ENCODE measurements at regions not wholly inside any gene's neighbourhood (a gene's known extent, or its start where the extent isn't known, plus 50 kb on each side); places are given as distances from the start of the nearest gene placed in this dataset.
"Not testable (repeated sequence)": the region's sequence is repeated elsewhere in the genome, so short reads cannot be mapped to it uniquely, and the experiment has no call there.

- H3K9me3 Mint-ChIP-seq: no peaks in the 10 kb centered on the region
- H3K4me1 Mint-ChIP-seq (ENCODE audit: low read depth): peaks cover 40% of the 10 kb centered on the region
- DNase-seq (ENCODE audit: low spot score): peak; percentile 45
- no peak overlapping the region for H3K27ac Mint-ChIP-seq
- H3K27me3 Mint-ChIP-seq (ENCODE audit: low read depth): no peaks in the 10 kb centered on the region
- intact Hi-C loops (cut with micrococcal nuclease): loop anchor here (2.0 to 10.0 kb wide), 7 partner anchors 16 to 1412 kb away; partner anchors contain the start of genes FANCG, GNE, MELK and VCP
- peaks cover 12% of the 10 kb centered on the region for H3K36me3 Mint-ChIP-seq (ENCODE audit: low read depth)
- peak overlapping the region; percentile 87 for H3K4me3 Mint-ChIP-seq (ENCODE audit: low read depth)
Measured at GRCh38 chr9:36486933-36487481, 85.7 kb upstream of the MELK start.

- Mint-ChIP-seq H3K4me1 (ENCODE audit: low read depth) (peaks cover 40% of the 10 kb centered on the region), H3K36me3 (ENCODE audit: low read depth) (peaks cover 12% of the 10 kb centered on the region), H3K4me3 (ENCODE audit: low read depth) (peak overlapping the region; percentile 87), H3K9me3 (no peaks in the 10 kb centered on the region), H3K27ac (peak overlapping the region; percentile 51), H3K27me3 (ENCODE audit: low read depth) (no peaks in the 10 kb centered on the region)
- DNase-seq (ENCODE audit: low spot score): peak; percentile 12
- intact Hi-C loops (cut with micrococcal nuclease): loop anchor here (2.0 to 10.0 kb wide), 7 partner anchors 16 to 1412 kb away; partner anchors contain the start of genes FANCG, GNE, MELK and VCP
Measured at GRCh38 chr9:36486329-36486932, 86.3 kb upstream of the MELK start.

GRCh38 chr9:36485647-36486328 lies 85.7 kb upstream of the RNF38 start:
- Mint-ChIP-seq H3K36me3 (ENCODE audit: low read depth) (peaks cover 12% of the 10 kb centered on the region), H3K27ac (peak overlapping the region; percentile 51), H3K9me3 (no peaks in the 10 kb centered on the region), H3K27me3 (ENCODE audit: low read depth) (no peaks in the 10 kb centered on the region), H3K4me1 (ENCODE audit: low read depth) (peaks cover 40% of the 10 kb centered on the region), H3K4me3 (ENCODE audit: low read depth) (peak overlapping the region; percentile 87)
- no peak for DNase-seq (ENCODE audit: low spot score)
- intact Hi-C loops (cut with micrococcal nuclease): loop anchor here (2.0 to 10.0 kb wide), 7 partner anchors 15 to 1411 kb away; partner anchors contain the start of genes FANCG, GNE, MELK and VCP

- H3K27ac Mint-ChIP-seq: no peak overlapping the region
Measured at GRCh38 chr9:36484124-36484523, 84.1 kb upstream of the RNF38 start.

DNA sequence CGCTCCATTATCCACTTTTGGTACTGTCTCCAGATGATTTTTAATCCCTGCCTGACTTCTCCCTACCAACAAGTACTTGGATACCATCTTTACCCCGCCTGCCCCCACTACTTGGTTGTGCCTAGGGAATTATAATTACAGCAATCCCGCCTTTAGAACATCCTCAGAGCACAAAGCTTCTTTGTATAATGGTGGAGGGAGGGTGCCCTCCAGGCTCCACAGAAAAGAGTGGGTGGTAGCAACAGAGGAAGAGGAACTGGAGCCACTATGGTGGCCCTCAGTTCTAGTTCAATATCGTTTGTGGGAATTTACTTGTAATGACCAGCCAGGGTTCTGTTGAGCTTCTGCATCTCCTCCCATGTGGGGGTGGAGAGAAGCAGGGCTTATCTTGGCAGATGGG lies 79.0 kb upstream of the RNF38 start:
- intact Hi-C loops (cut with micrococcal nuclease): no loop called here
- DNase-seq (ENCODE audit: low spot score): no peak
- Mint-ChIP-seq H3K4me1 (ENCODE audit: low read depth) (peaks cover 13% of the 10 kb centered on the region), H3K27ac (no peak overlapping the region), H3K27me3 (ENCODE audit: low read depth) (no peaks in the 10 kb centered on the region), H3K9me3 (no peaks in the 10 kb centered on the region), H3K36me3 (ENCODE audit: low read depth) (peaks cover 9% of the 10 kb centered on the region), H3K4me3 (ENCODE audit: low read depth) (no peak overlapping the region)

More at GRCh38 chr9:36484124-36484523, 84.1 kb upstream of the RNF38 start:
- Mint-ChIP-seq H3K36me3 (ENCODE audit: low read depth) (peaks cover 12% of the 10 kb centered on the region), H3K9me3 (no peaks in the 10 kb centered on the region), H3K27me3 (ENCODE audit: low read depth) (no peaks in the 10 kb centered on the region), H3K4me3 (ENCODE audit: low read depth) (no peak overlapping the region), H3K4me1 (ENCODE audit: low read depth) (peaks cover 39% of the 10 kb centered on the region)
- intact Hi-C loops (cut with micrococcal nuclease): loop anchor here (10.0 kb wide), 1 partner anchor 1409 kb away; the partner anchor contains the start of genes FANCG and VCP
- no peak for DNase-seq (ENCODE audit: low spot score)

DNA sequence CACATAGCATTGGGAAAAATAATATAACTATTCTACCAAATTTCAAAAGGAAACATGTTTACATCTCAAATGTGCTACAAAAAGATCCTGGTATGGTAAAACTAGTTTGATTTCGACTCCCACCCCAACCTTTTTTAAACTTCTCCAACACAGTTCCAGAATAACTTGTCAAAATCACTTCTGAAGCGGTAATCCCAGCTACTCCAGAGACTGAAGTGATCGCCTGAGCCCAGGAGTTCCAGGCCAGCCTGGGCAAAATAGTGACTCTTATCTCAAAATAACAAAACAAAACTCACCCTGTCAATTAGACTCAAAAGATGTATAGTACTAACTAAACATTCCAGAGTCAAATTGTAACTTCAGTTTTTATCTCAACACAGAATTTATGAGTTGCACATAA lies 71.3 kb upstream of the RNF38 start:
- Mint-ChIP-seq H3K27me3 (ENCODE audit: low read depth) (no peaks in the 10 kb centered on the region), H3K36me3 (ENCODE audit: low read depth) (peaks cover 16% of the 10 kb centered on the region), H3K9me3 (no peaks in the 10 kb centered on the region), H3K4me3 (ENCODE audit: low read depth) (peak overlapping the region; percentile 80), H3K27ac (peak overlapping the region; percentile 89), H3K4me1 (ENCODE audit: low read depth) (peaks cover 32% of the 10 kb centered on the region)
- intact Hi-C loops (cut with micrococcal nuclease): loop anchor here (2.0 kb wide), 1 partner anchor 15 kb away; no protein-coding TSS in a partner anchor
- DNase-seq (ENCODE audit: low spot score): no peak

DNA sequence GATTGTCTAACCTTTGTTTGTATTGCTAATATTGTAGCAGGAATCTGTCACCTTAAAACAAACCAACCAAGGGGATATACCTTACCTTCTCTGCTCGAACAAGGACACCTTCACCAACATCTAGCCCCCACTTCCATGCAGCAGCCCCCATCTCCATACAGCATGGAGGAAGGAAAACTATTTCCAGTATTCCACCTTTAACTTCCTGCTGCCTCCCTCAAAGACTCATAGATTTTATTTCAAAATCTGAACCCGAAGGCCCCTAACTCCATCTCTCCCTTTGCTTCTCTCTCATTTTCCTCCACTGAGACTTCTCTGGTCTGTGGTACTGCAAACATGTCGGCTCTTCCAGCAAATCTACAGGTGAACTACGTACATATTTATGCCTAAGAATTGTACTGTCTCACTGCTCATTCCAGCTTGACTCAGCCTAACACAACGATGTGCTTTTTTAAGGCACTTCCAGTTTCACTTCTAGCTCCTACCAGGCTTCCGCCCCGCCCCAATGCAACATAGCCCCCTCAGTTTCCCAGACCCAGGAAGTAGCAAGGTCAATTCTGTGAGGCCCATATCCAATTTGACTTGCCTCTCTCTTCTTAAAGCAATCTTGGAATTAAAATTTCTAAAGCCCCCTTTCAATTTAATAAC lies 70.7 kb upstream of the RNF38 start:
- H3K27ac Mint-ChIP-seq: peak overlapping the region; percentile 89
- peak; percentile 61 for DNase-seq (ENCODE audit: low spot score)
- intact Hi-C loops (cut with micrococcal nuclease): loop anchor here (2.0 kb wide), 1 partner anchor 16 kb away; no protein-coding TSS in a partner anchor

GRCh38 chr9:36463467-36463866 lies 63.4 kb upstream of the RNF38 start:
- Mint-ChIP-seq H3K4me1 (ENCODE audit: low read depth) (peaks cover 30% of the 10 kb centered on the region), H3K27me3 (ENCODE audit: low read depth) (no peaks in the 10 kb centered on the region), H3K4me3 (ENCODE audit: low read depth) (no peak overlapping the region), H3K9me3 (no peaks in the 10 kb centered on the region), H3K36me3 (ENCODE audit: low read depth) (peaks cover 15% of the 10 kb centered on the region), H3K27ac (no peak overlapping the region)
- no peak for DNase-seq (ENCODE audit: low spot score)
- intact Hi-C loops (cut with micrococcal nuclease): no loop called here

More for the DNA sequence above, 70.7 kb upstream of the RNF38 start:
- H3K4me1 Mint-ChIP-seq (ENCODE audit: low read depth): peaks cover 32% of the 10 kb centered on the region
- H3K4me3 Mint-ChIP-seq (ENCODE audit: low read depth): peak overlapping the region; percentile 80
- H3K27me3 Mint-ChIP-seq (ENCODE audit: low read depth): no peaks in the 10 kb centered on the region
- no peaks in the 10 kb centered on the region for H3K9me3 Mint-ChIP-seq
- H3K36me3 Mint-ChIP-seq (ENCODE audit: low read depth): peaks cover 16% of the 10 kb centered on the region

DNA sequence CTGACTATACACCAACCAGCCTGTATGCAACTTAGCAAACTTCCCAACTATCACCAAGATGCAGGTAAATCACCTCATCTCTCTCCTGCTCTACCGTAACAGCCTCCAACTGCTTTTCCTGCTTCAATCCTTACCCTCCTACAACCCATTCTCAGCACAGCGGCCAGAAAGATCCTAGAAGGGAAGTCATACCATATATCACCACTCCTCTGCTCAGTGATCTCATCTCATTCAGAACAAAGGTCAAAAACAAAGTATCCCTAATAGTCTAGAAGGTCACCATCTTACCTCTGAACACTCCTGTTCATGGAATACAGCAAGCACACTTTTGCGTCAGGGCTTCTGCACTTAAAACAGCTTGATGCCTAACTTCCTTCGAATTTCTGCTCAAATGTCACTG lies 62.2 kb upstream of the RNF38 start:
- H3K27ac Mint-ChIP-seq: no peak overlapping the region
- H3K9me3 Mint-ChIP-seq: no peaks in the 10 kb centered on the region
- peaks cover 32% of the 10 kb centered on the region for H3K4me1 Mint-ChIP-seq (ENCODE audit: low read depth)
- DNase-seq (ENCODE audit: low spot score): no peak
- intact Hi-C loops (cut with micrococcal nuclease): no loop called here
- H3K36me3 Mint-ChIP-seq (ENCODE audit: low read depth): peaks cover 15% of the 10 kb centered on the region
- H3K4me3 Mint-ChIP-seq (ENCODE audit: low read depth): no peak overlapping the region
- H3K27me3 Mint-ChIP-seq (ENCODE audit: low read depth): no peaks in the 10 kb centered on the region

DNA sequence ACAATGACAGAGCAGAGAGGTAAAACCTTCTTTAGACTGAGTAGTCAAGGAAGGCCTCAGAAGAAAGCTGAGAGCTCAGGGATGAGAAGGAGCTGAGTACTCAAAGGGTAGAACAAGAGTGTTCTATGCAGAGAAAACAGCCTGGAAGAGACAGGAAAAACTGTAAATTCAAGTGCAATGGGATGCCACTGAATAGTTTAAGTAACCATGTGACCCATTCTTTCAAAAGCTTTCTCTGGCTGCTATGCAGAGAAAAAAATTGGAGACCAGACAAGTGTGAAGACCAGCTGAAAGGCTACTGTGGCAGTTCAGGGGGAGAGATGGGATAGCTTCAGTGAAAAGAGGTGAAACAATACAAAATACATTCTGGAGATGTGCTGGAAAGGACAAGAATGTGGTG lies 61.3 kb upstream of the RNF38 start:
- no peak for DNase-seq (ENCODE audit: low spot score)
- intact Hi-C loops (cut with micrococcal nuclease): no loop called here
- H3K9me3 Mint-ChIP-seq: no peaks in the 10 kb centered on the region
- H3K4me3 Mint-ChIP-seq (ENCODE audit: low read depth): no peak overlapping the region
- H3K36me3 Mint-ChIP-seq (ENCODE audit: low read depth): peaks cover 17% of the 10 kb centered on the region
- H3K27me3 Mint-ChIP-seq (ENCODE audit: low read depth): no peaks in the 10 kb centered on the region
- H3K4me1 Mint-ChIP-seq (ENCODE audit: low read depth): peaks cover 40% of the 10 kb centered on the region
- peak overlapping the region; percentile 18 for H3K27ac Mint-ChIP-seq

DNA sequence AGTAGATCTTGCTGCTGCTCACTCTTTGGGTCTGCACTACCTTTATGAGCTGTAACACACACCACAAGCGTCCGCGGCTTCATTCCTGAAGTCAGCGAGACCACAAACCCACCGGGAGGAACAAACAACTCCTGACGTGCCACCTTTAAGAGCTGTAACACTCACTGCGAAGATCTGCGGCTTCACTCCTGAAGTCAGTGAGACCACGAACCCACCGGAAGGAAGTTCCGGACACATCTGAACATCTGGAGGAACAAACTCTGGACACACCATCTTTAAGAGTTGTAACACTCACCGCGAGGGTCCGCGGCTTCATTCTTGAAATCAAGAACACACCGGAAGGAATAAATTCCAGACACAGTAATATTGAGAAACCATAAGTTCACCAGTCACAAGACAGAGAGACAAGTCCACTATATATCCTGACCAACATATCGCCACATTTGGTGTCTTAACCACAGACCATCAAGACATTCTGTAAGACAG lies 58.4 kb upstream of the RNF38 start:
- Mint-ChIP-seq H3K27ac (peak overlapping the region; percentile 47), H3K4me1 (ENCODE audit: low read depth) (peaks cover 37% of the 10 kb centered on the region), H3K4me3 (ENCODE audit: low read depth) (peak overlapping the region; percentile 32), H3K36me3 (ENCODE audit: low read depth) (peaks cover 20% of the 10 kb centered on the region)
- peak; percentile 70 for DNase-seq (ENCODE audit: low spot score)
- not testable (repeated sequence) for H3K9me3 Mint-ChIP-seq; H3K27me3 Mint-ChIP-seq (ENCODE audit: low read depth)
- intact Hi-C loops (cut with micrococcal nuclease): loop anchor here (2.0 kb wide), 2 partner anchors 28 to 58 kb away; partner anchors contain the start of gene RNF38

DNA sequence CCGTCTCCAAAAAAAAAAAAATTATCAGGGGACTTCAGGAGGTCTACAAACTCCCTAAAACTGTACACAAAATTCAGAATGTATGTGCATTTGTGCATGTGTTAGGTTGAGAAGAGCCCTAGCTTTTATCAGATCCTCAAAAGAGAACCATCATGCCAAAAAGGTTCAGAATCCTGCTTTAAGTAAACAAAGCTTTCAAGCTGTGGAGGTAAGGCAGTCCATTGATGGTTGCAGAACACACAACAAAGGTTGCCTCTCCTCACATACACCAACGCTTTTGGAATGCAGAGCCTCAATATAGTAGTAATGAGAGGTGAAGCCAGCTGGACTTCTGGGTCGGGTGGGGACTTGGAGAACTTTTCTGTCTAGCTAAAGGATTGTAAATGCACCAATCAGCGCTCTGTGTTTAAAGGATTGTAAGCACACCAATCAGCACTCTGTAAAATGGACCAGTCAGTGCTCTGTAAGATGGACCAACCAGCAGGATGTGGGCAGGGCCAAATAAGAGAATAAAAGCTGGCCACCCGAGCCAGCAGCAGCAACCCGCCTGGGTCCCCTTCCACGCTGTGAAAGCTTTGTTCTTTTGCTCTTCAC lies 57.9 kb upstream of the RNF38 start:
- Mint-ChIP-seq H3K4me1 (ENCODE audit: low read depth) (peaks cover 34% of the 10 kb centered on the region), H3K27ac (peak overlapping the region; percentile 47), H3K9me3 (no peaks in the 10 kb centered on the region), H3K36me3 (ENCODE audit: low read depth) (peaks cover 14% of the 10 kb centered on the region), H3K27me3 (ENCODE audit: low read depth) (no peaks in the 10 kb centered on the region), H3K4me3 (ENCODE audit: low read depth) (peak overlapping the region; percentile 32)
- no peak for DNase-seq (ENCODE audit: low spot score)
- intact Hi-C loops (cut with micrococcal nuclease): loop anchor here (2.0 kb wide), 2 partner anchors 29 to 57 kb away; partner anchors contain the start of gene RNF38

All from activated T-helper 2 cell treated with anti-CD3 and anti-CD28 coated beads, Interferon-gamma antibody, Interleukin-2, Interleukin-4, amounts not matched to agents 10 μg/mL and 5 μg/mL and 100 μg/mL, durations not matched to agents 14 hours and 24 hours and 36 hours (primary cell).